ENCODE measurements at regions not wholly inside any gene's neighbourhood (a gene's known extent, or its start where the extent isn't known, plus 50 kb on each side); places are given as distances from the start of the nearest gene placed in this dataset.
"Not testable (repeated sequence)": the region's sequence is repeated elsewhere in the genome, so short reads cannot be mapped to it uniquely, and the experiment has no call there.

- DNase-seq (ENCODE audit: low read depth, low spot score), result no peak
- H3K36me3 ChIP-seq (ENCODE audit: control insufficient read depth, insufficient read depth, low read length), result no peaks in the 10 kb centered on the region
- no CpG with 5 or more reads among the region's 4 CpGs for WGBS (ENCODE audit: insufficient coverage, insufficient read length)
- H3K9me3 ChIP-seq (ENCODE audit: control insufficient read depth, insufficient read depth, low read length), result no peaks in the 10 kb centered on the region
- H3K4me1 ChIP-seq (ENCODE audit: control insufficient read depth, insufficient read depth, low read length), result no peaks in the 10 kb centered on the region
- no peaks in the 10 kb centered on the region for H3K27me3 ChIP-seq (ENCODE audit: control insufficient read depth, insufficient read depth, low read length)
- H3K4me3 ChIP-seq (ENCODE audit: low read length), result no peak overlapping the region
- H3K27ac ChIP-seq (ENCODE audit: low read length), result no peak overlapping the region
Measured at GRCh38 chr2:117378653-117379052, 435.8 kb upstream of the DDX18 start.

GRCh38 chr2:117379928-117380327 lies 434.6 kb upstream of the DDX18 start:
- H3K27ac ChIP-seq (ENCODE audit: low read length), result no peak overlapping the region
- H3K9me3 ChIP-seq (ENCODE audit: control insufficient read depth, insufficient read depth, low read length), result no peaks in the 10 kb centered on the region
- no peak overlapping the region for H3K4me3 ChIP-seq (ENCODE audit: low read length)
- WGBS (ENCODE audit: insufficient coverage, insufficient read length), result no CpG with 5 or more reads among the region's 4 CpGs
- DNase-seq (ENCODE audit: low read depth, low spot score), result no peak
- H3K27me3 ChIP-seq (ENCODE audit: control insufficient read depth, insufficient read depth, low read length), result no peaks in the 10 kb centered on the region
- H3K36me3 ChIP-seq (ENCODE audit: control insufficient read depth, insufficient read depth, low read length), result no peaks in the 10 kb centered on the region
- H3K4me1 ChIP-seq (ENCODE audit: control insufficient read depth, insufficient read depth, low read length), result no peaks in the 10 kb centered on the region

- not testable (repeated sequence) for H3K36me3 ChIP-seq (ENCODE audit: control insufficient read depth, insufficient read depth, low read length); DNase-seq (ENCODE audit: low read depth, low spot score); H3K9me3 ChIP-seq (ENCODE audit: control insufficient read depth, insufficient read depth, low read length); H3K4me1 ChIP-seq (ENCODE audit: control insufficient read depth, insufficient read depth, low read length); H3K27ac ChIP-seq (ENCODE audit: low read length); H3K4me3 ChIP-seq (ENCODE audit: low read length); H3K27me3 ChIP-seq (ENCODE audit: control insufficient read depth, insufficient read depth, low read length)
- no CpG with 5 or more reads among the region's 12 CpGs for WGBS (ENCODE audit: insufficient coverage, insufficient read length)
Measured at GRCh38 chr2:117383997-117384396, 430.5 kb upstream of the DDX18 start.

- DNase-seq (ENCODE audit: low read depth, low spot score), result no peak
- H3K9me3 ChIP-seq (ENCODE audit: control insufficient read depth, insufficient read depth, low read length), result no peaks in the 10 kb centered on the region
- no peak overlapping the region for H3K27ac ChIP-seq (ENCODE audit: low read length)
- no peaks in the 10 kb centered on the region for H3K4me1 ChIP-seq (ENCODE audit: control insufficient read depth, insufficient read depth, low read length)
- no peak overlapping the region for H3K4me3 ChIP-seq (ENCODE audit: low read length)
- no peaks in the 10 kb centered on the region for H3K27me3 ChIP-seq (ENCODE audit: control insufficient read depth, insufficient read depth, low read length)
- H3K36me3 ChIP-seq (ENCODE audit: control insufficient read depth, insufficient read depth, low read length), result no peaks in the 10 kb centered on the region
Measured at GRCh38 chr2:117396161-117396560, 418.3 kb upstream of the DDX18 start.

GRCh38 chr2:117401582-117401981 lies 412.9 kb upstream of the DDX18 start:
- no peaks in the 10 kb centered on the region for H3K9me3 ChIP-seq (ENCODE audit: control insufficient read depth, insufficient read depth, low read length)
- H3K36me3 ChIP-seq (ENCODE audit: control insufficient read depth, insufficient read depth, low read length), result no peaks in the 10 kb centered on the region
- no peak overlapping the region for H3K4me3 ChIP-seq (ENCODE audit: low read length)
- DNase-seq (ENCODE audit: low read depth, low spot score), result no peak
- H3K27me3 ChIP-seq (ENCODE audit: control insufficient read depth, insufficient read depth, low read length), result no peaks in the 10 kb centered on the region; the same call in 1 of the 2 replicates
- no peaks in the 10 kb centered on the region for H3K4me1 ChIP-seq (ENCODE audit: control insufficient read depth, insufficient read depth, low read length)
- WGBS (ENCODE audit: insufficient coverage, insufficient read length), result 100% methylated on average over 1 of the region's 1 CpG
- H3K27ac ChIP-seq (ENCODE audit: low read length), result no peak overlapping the region

GRCh38 chr2:117406443-117406842 lies 408.0 kb upstream of the DDX18 start:
- Histone ChIP-seq H3K36me3 (ENCODE audit: control insufficient read depth, insufficient read depth, low read length) (no peaks in the 10 kb centered on the region), H3K9me3 (ENCODE audit: control insufficient read depth, insufficient read depth, low read length) (no peaks in the 10 kb centered on the region), H3K4me3 (ENCODE audit: low read length) (no peak overlapping the region), H3K4me1 (ENCODE audit: control insufficient read depth, insufficient read depth, low read length) (no peaks in the 10 kb centered on the region), H3K27me3 (ENCODE audit: control insufficient read depth, insufficient read depth, low read length) (no peaks in the 10 kb centered on the region; the same call in 1 of the 2 replicates), H3K27ac (ENCODE audit: low read length) (no peak overlapping the region)
- no CpG with 5 or more reads among the region's 1 CpG for WGBS (ENCODE audit: insufficient coverage, insufficient read length)
- DNase-seq (ENCODE audit: low read depth, low spot score), result no peak

- DNase-seq (ENCODE audit: low read depth, low spot score), result no peak
- H3K4me1 ChIP-seq (ENCODE audit: control insufficient read depth, insufficient read depth, low read length), result no peaks in the 10 kb centered on the region
- H3K36me3 ChIP-seq (ENCODE audit: control insufficient read depth, insufficient read depth, low read length), result no peaks in the 10 kb centered on the region
- no CpG with 5 or more reads among the region's 4 CpGs for WGBS (ENCODE audit: insufficient coverage, insufficient read length)
- H3K4me3 ChIP-seq (ENCODE audit: low read length), result no peak overlapping the region
- H3K27ac ChIP-seq (ENCODE audit: low read length), result no peak overlapping the region
- H3K9me3 ChIP-seq (ENCODE audit: control insufficient read depth, insufficient read depth, low read length), result no peaks in the 10 kb centered on the region
- H3K27me3 ChIP-seq (ENCODE audit: control insufficient read depth, insufficient read depth, low read length), result no peaks in the 10 kb centered on the region; the same call in 1 of the 2 replicates
Measured at GRCh38 chr2:117407746-117408145, 406.7 kb upstream of the DDX18 start.

- H3K27ac ChIP-seq (ENCODE audit: low read length), result no peak overlapping the region
- H3K9me3 ChIP-seq (ENCODE audit: control insufficient read depth, insufficient read depth, low read length), result no peaks in the 10 kb centered on the region
- no peaks in the 10 kb centered on the region for H3K27me3 ChIP-seq (ENCODE audit: control insufficient read depth, insufficient read depth, low read length)
- no peak for DNase-seq (ENCODE audit: low read depth, low spot score)
- WGBS (ENCODE audit: insufficient coverage, insufficient read length), result no CpG with 5 or more reads among the region's 4 CpGs
- H3K4me3 ChIP-seq (ENCODE audit: low read length), result no peak overlapping the region
- H3K4me1 ChIP-seq (ENCODE audit: control insufficient read depth, insufficient read depth, low read length), result no peaks in the 10 kb centered on the region
- no peaks in the 10 kb centered on the region for H3K36me3 ChIP-seq (ENCODE audit: control insufficient read depth, insufficient read depth, low read length)
Measured at GRCh38 chr2:117409443-117409842, 405.0 kb upstream of the DDX18 start.

- H3K27me3 ChIP-seq (ENCODE audit: control insufficient read depth, insufficient read depth, low read length), result no peaks in the 10 kb centered on the region
- H3K4me3 ChIP-seq (ENCODE audit: low read length), result no peak overlapping the region
- H3K9me3 ChIP-seq (ENCODE audit: control insufficient read depth, insufficient read depth, low read length), result no peaks in the 10 kb centered on the region
- H3K27ac ChIP-seq (ENCODE audit: low read length), result no peak overlapping the region
- WGBS (ENCODE audit: insufficient coverage, insufficient read length), result no CpG with 5 or more reads among the region's 4 CpGs
- DNase-seq (ENCODE audit: low read depth, low spot score), result no peak
- H3K36me3 ChIP-seq (ENCODE audit: control insufficient read depth, insufficient read depth, low read length), result no peaks in the 10 kb centered on the region
- no peaks in the 10 kb centered on the region for H3K4me1 ChIP-seq (ENCODE audit: control insufficient read depth, insufficient read depth, low read length)
Measured at GRCh38 chr2:117411983-117412382, 402.5 kb upstream of the DDX18 start.

GRCh38 chr2:117432746-117433145 lies 381.7 kb upstream of the DDX18 start:
- no peaks in the 10 kb centered on the region for H3K4me1 ChIP-seq (ENCODE audit: control insufficient read depth, insufficient read depth, low read length)
- no peaks in the 10 kb centered on the region for H3K27me3 ChIP-seq (ENCODE audit: control insufficient read depth, insufficient read depth, low read length)
- DNase-seq (ENCODE audit: low read depth, low spot score), result no peak
- no CpG with 5 or more reads among the region's 4 CpGs for WGBS (ENCODE audit: insufficient coverage, insufficient read length)
- H3K36me3 ChIP-seq (ENCODE audit: control insufficient read depth, insufficient read depth, low read length), result no peaks in the 10 kb centered on the region
- H3K27ac ChIP-seq (ENCODE audit: low read length), result no peak overlapping the region
- no peak overlapping the region for H3K4me3 ChIP-seq (ENCODE audit: low read length)
- no peaks in the 10 kb centered on the region for H3K9me3 ChIP-seq (ENCODE audit: control insufficient read depth, insufficient read depth, low read length)

GRCh38 chr2:117436697-117437096 lies 377.8 kb upstream of the DDX18 start:
- WGBS (ENCODE audit: insufficient coverage, insufficient read length), result 100% methylated on average over 2 of the region's 3 CpGs
- no peak overlapping the region for H3K27ac ChIP-seq (ENCODE audit: low read length)

More at GRCh38 chr2:117436697-117437096, 377.8 kb upstream of the DDX18 start:
- H3K27me3 ChIP-seq (ENCODE audit: control insufficient read depth, insufficient read depth, low read length), result no peaks in the 10 kb centered on the region
- H3K9me3 ChIP-seq (ENCODE audit: control insufficient read depth, insufficient read depth, low read length), result no peaks in the 10 kb centered on the region
- H3K4me3 ChIP-seq (ENCODE audit: low read length), result no peak overlapping the region
- H3K36me3 ChIP-seq (ENCODE audit: control insufficient read depth, insufficient read depth, low read length), result no peaks in the 10 kb centered on the region
- no peak for DNase-seq (ENCODE audit: low read depth, low spot score)
- H3K4me1 ChIP-seq (ENCODE audit: control insufficient read depth, insufficient read depth, low read length), result no peaks in the 10 kb centered on the region
